ENCODE measurements at regions not wholly inside any gene's neighbourhood (a gene's known extent, or its start where the extent isn't known, plus 50 kb on each side); places are given as distances from the start of the nearest gene placed in this dataset.

- DNase-seq: no peak
- Histone ChIP-seq H3K4me1 (no peaks in the 10 kb centered on the region), H3K27ac (no peak overlapping the region), H3K27me3 (peaks cover 0 to 7% of the 10 kb centered on the region in 2 donors), H3K4me3 (no peak overlapping the region), H3K36me3 (no peaks in the 10 kb centered on the region), H3K9me3 (no peaks in the 10 kb centered on the region)
- no peak for TF ChIP-seq CTCF (IDR thresholded peaks at IDR 0.05)
- no peak for ATAC-seq
- intact Hi-C loops (cut with DNase I): no loop called here
These were observed 782.7 kb downstream of the UQCRFS1 start for GRCh38 chr19:28430214-28430613.

GRCh38 chr19:28429356-28429755, 783.6 kb downstream of the UQCRFS1 start:
- H3K27me3 ChIP-seq: peaks cover 0 to 7% of the 10 kb centered on the region in 2 donors
- H3K4me3 ChIP-seq: no peak overlapping the region
- TF ChIP-seq CTCF (IDR thresholded peaks at IDR 0.05): no peak
- no peak overlapping the region for H3K27ac ChIP-seq
- no peaks in the 10 kb centered on the region for H3K36me3 ChIP-seq
- ATAC-seq (no peak), DNase-seq (no peak)
- no peaks in the 10 kb centered on the region for H3K9me3 ChIP-seq
- no peaks in the 10 kb centered on the region for H3K4me1 ChIP-seq
- intact Hi-C loops (cut with DNase I): no loop called here

- Histone ChIP-seq H3K27me3 (peaks cover 0 to 7% of the 10 kb centered on the region in 2 donors), H3K36me3 (no peaks in the 10 kb centered on the region)
- intact Hi-C loops (cut with DNase I): no loop called here
These were observed 784.1 kb downstream of the UQCRFS1 start for GRCh38 chr19:28428663-28429348.

GRCh38 chr19:28427376-28428083, 785.4 kb downstream of the UQCRFS1 start:
- ATAC-seq: no peak
- intact Hi-C loops (cut with DNase I): no loop called here

More at GRCh38 chr19:28428663-28429348, 784.1 kb downstream of the UQCRFS1 start:
- no peaks in the 10 kb centered on the region for H3K4me1 ChIP-seq
- no peak overlapping the region for H3K4me3 ChIP-seq
- H3K9me3 ChIP-seq: no peaks in the 10 kb centered on the region
- no peak for DNase-seq
- TF ChIP-seq CTCF (IDR thresholded peaks at IDR 0.05): no peak
- no peak for ATAC-seq
- H3K27ac ChIP-seq: no peak overlapping the region

More at GRCh38 chr19:28427376-28428083, 785.4 kb downstream of the UQCRFS1 start:
- no peaks in the 10 kb centered on the region for H3K36me3 ChIP-seq
- H3K27me3 ChIP-seq: peaks cover 0 to 7% of the 10 kb centered on the region in 2 donors
- H3K4me1 ChIP-seq: no peaks in the 10 kb centered on the region
- no peak overlapping the region for H3K27ac ChIP-seq
- H3K9me3 ChIP-seq: no peaks in the 10 kb centered on the region
- no peak overlapping the region for H3K4me3 ChIP-seq
- TF ChIP-seq CTCF (IDR thresholded peaks at IDR 0.05): no peak
- DNase-seq: no peak

Data from left lung (tissue), 4 donors.